Testis (tissue), 2 donors: ENCODE measurements at regions not wholly inside any gene's neighbourhood (a gene's known extent, or its start where the extent isn't known, plus 50 kb on each side); places are given as distances from the start of the nearest gene placed in this dataset.

Experiments
- DNase-seq: peaks from one replicate; pipeline ENCODE4 v3.0.0-alpha.2; 2019
- H3K27ac ChIP-seq, 2 donors: fragments of 200-600 bp; sonication (generic); one replicate each; pipeline ENCODE4 v1.5.1; 2019
- H3K27me3 ChIP-seq: fragments of 200-600 bp; sonication (generic); one replicate; pipeline ENCODE4 v1.5.1; 2019
- H3K36me3 ChIP-seq: fragments of 200-600 bp; sonication (generic); one replicate; pipeline ENCODE4 v1.5.1; 2017; ENCODE audit warnings: low read depth; ENCODE audit errors: missing control alignments
- H3K4me1 ChIP-seq: fragments of 200-600 bp; sonication (generic); one replicate; pipeline ENCODE4 v1.5.1; 2019
- H3K4me3 ChIP-seq, 2 donors: fragments of 200-600 bp; sonication (generic); one replicate each; pipeline ENCODE4 v1.5.1; 2017 to 2019
- H3K9me3 ChIP-seq: fragments of 200-600 bp; sonication (generic); one replicate; pipeline ENCODE4 v1.5.1; 2017
- POLR2A ChIP-seq: fragments of 450-650 bp; IDR thresholded peaks from one replicate; pipeline ENCODE4 v1.6.1; 2017; ENCODE audit warnings: antibody characterized with exemption, mild to moderate bottlenecking, moderate library complexity
- WGBS, 2 donors: methylation state at CpG; one replicate each; pipeline ENCODE4 v1.1.5; 2018; 5-methylcytosine and 5-hydroxymethylcytosine counted together
- intact Hi-C: fragments of 100-400 bp; cut with DNase I; formaldehyde crosslinking; loops from one replicate; pipeline ENCODE4 v1.15.1; 2023; ENCODE audit warnings: low total_unique reads
- TF ChIP-seq, protein P1 (sequence below), 3 experiments: fragments of 450-650 bp in 2 of 3; fragments of 200-600 bp in 1 of 3; sonication (generic) in 1 of 3; IDR thresholded peaks; one replicate each; pipeline ENCODE4 v1.5.1; 2016 to 2019; ENCODE audit warnings: antibody characterized with exemption in 3 of 3, mild to moderate bottlenecking in 2 of 3, moderate library complexity in 1 of 3

DNA sequence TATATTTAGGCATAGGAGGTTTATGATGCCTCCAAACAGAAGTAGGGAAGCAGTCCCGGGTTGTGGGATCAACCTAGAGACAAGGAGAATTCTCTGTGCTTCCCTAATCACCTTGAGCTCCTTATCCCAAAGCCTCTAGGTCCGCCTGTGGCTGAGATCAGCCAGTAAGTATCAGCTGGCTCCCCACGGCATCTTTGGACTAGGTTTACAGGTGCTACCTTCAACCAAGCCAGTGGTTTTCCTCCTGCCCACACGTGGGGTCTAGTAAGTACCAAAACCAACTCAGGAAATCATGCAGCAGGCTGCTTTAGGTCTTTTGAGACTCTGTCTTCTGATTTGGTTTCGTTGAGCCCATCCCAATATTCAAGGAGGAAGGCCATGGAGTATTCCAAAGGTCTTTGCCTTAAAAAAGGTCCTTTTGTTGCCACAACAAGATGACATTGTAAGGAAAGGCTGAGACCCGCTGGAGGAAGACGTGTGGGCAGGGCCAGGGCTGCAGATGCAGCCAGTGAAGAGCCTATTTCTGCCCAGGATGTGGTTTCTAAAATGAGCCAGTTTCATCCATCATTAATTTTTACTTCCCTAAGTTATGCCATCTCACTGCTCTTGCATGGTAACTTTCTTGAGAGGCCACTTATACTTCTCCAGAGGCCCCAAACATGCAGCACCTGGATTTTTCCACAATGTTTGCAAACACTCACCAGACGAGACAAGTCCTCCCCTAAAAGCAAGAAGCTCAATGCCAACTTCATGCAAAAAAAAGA, 248.7 kb downstream of the RNF152 start:
- H3K4me1 ChIP-seq, result no peaks in the 10 kb centered on the region
- H3K9me3 ChIP-seq, result no peaks in the 10 kb centered on the region
- intact Hi-C loops, result no loop called here
- no peak overlapping the region for H3K4me3 ChIP-seq
- no peaks in the 10 kb centered on the region for H3K27me3 ChIP-seq
- H3K27ac ChIP-seq, result no peak overlapping the region
- 70 to 74% methylated on average over 8 of the region's 8 CpGs for WGBS, 2 donors
- H3K36me3 ChIP-seq, result no peaks in the 10 kb centered on the region
- TF ChIP-seq, protein P1, sequence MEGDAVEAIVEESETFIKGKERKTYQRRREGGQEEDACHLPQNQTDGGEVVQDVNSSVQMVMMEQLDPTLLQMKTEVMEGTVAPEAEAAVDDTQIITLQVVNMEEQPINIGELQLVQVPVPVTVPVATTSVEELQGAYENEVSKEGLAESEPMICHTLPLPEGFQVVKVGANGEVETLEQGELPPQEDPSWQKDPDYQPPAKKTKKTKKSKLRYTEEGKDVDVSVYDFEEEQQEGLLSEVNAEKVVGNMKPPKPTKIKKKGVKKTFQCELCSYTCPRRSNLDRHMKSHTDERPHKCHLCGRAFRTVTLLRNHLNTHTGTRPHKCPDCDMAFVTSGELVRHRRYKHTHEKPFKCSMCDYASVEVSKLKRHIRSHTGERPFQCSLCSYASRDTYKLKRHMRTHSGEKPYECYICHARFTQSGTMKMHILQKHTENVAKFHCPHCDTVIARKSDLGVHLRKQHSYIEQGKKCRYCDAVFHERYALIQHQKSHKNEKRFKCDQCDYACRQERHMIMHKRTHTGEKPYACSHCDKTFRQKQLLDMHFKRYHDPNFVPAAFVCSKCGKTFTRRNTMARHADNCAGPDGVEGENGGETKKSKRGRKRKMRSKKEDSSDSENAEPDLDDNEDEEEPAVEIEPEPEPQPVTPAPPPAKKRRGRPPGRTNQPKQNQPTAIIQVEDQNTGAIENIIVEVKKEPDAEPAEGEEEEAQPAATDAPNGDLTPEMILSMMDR (IDR thresholded peaks at IDR 0.05), result no peak
- TF ChIP-seq POLR2A, result no peak
- DNase-seq, result no peak

DNA sequence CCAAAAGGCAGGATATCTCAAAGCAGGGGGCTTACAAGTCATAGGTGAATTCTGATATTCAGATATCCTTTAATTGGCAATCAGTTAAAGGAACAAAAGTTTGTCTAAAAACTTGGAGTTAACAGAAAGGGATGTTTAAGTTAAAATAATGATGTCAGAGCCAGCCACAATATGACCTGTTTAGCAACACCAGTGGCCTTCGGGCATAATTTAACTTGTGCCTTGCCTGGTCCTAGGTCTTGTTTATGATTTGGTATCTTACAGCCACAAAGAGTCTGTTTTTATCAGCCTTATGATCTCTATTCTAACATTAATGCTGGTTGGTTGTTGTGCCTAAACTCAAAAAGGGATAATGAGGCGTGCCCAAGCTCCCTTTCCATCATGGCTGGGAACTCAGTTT, 252.9 kb downstream of the RNF152 start:
- WGBS, 2 donors, result 86 to 93% methylated on average over 2 of the region's 2 CpGs

DNA sequence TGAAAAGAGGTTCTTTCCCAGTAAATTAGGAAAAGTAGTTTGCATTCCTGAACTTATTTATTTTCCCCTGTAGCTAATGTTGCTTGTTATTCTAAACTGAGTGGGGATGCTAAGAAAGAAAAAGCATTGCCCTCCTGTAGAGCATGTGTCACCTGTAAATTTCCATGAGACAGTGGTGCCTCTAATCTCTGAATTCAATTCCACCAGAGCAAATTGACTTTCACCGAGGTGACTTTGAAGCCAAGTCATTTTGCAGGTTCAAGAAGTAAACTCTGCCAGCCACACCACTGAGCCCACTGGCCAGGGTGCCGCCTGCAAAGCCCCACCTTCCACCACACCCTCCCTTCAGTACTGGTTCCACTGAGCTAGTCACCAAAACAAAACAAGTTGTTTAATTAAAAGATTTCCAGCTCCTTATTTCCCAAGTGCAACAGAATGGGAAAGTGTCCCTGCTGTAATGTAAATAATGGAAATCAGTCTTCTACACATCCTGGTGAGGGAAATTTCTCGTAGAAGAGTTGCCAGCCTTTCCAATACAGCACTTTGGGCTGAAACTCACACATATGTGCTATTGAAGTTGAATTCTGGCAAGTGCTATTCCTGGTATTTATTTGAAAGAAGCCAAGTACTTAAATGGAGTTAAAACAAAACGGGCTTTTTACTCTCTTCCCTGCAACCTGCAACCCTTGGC, 254.8 kb downstream of the RNF152 start:
- 75 to 76% methylated on average over 4 of the region's 4 CpGs for WGBS, 2 donors
- DNase-seq, result no peak
- no peak overlapping the region for H3K4me3 ChIP-seq
- H3K4me1 ChIP-seq, result peaks cover 9% of the 10 kb centered on the region
- H3K9me3 ChIP-seq, result no peaks in the 10 kb centered on the region
- H3K27ac ChIP-seq, result no peak overlapping the region
- TF ChIP-seq POLR2A, result no peak
- TF ChIP-seq, protein P1 (IDR thresholded peaks at IDR 0.05), result no peak
- no peaks in the 10 kb centered on the region for H3K27me3 ChIP-seq
- no peaks in the 10 kb centered on the region for H3K36me3 ChIP-seq
- intact Hi-C loops, result no loop called here

More for the DNA sequence above, 252.9 kb downstream of the RNF152 start:
- Histone ChIP-seq H3K36me3 (no peaks in the 10 kb centered on the region), H3K9me3 (no peaks in the 10 kb centered on the region), H3K27ac (no peak overlapping the region), H3K4me1 (peaks cover 9% of the 10 kb centered on the region), H3K27me3 (no peaks in the 10 kb centered on the region), H3K4me3 (no peak overlapping the region)
- intact Hi-C loops, result no loop called here
- no peak for DNase-seq
- TF ChIP-seq POLR2A, result no peak
- TF ChIP-seq, protein P1 (IDR thresholded peaks at IDR 0.05), result no peak

DNA sequence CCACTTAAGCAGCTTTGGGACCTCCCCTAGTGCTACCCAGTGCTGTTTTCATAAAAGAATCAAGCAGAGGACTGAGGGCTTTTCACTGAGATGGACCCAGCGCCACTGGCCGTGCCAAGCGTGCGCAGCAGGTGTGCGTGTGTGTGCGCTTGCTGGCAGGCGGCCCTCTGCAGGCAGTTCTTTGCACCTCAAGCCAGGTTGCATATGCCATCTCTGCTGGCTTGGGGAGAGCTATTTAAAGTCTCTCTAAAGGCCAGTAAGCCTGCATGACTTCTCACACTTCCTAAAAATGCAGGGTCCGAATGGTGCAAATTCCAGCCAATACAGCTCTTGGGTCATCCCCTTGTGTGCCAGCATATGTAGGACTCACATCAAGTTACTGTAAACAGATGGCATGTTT, 255.5 kb downstream of the RNF152 start:
- intact Hi-C loops, result no loop called here
- Histone ChIP-seq H3K27ac (no peak overlapping the region), H3K4me3 (no peak overlapping the region), H3K4me1 (peaks cover 9% of the 10 kb centered on the region), H3K27me3 (no peaks in the 10 kb centered on the region), H3K36me3 (no peaks in the 10 kb centered on the region), H3K9me3 (no peaks in the 10 kb centered on the region)
- TF ChIP-seq, protein P1 (IDR thresholded peaks at IDR 0.05), result no peak
- no peak for TF ChIP-seq POLR2A
- WGBS, 2 donors, result 83 to 88% methylated on average over 8 of the region's 8 CpGs
- DNase-seq, result no peak
